ENCODE measurements at regions not wholly inside any gene's neighbourhood (a gene's known extent, or its start where the extent isn't known, plus 50 kb on each side); places are given as distances from the start of the nearest gene placed in this dataset.

DNA sequence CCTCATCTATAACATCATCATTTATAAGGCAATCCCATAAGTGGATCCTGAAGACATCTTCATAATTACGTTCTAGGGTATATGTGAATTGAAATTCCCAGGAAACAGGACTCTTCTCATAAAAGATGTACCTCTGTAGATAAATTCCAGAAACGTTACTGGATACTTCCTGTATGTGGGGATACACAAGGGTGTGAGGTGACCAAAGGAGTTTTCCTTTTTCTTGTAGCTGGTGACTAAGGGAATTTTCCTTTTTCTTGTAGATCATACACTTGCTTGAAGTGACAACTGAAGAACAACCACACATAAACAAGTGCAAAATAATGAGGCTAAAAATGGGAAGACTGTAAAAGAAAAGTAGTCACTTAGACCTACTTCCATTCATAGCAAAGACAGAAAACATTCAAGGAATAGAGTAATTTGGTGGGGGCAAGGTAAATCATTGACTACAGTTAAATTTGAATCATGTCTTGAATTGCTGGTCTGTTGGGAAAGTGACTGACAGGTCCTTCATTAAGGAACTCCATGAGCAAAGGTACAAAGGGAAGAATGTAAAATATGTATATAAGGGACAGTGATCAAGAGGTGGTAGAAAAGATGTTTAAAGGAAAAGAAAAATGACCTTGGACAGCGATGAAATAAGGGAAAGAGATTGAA is 53.2 kb upstream of the UBE2E3 start:
- H3K4me3 ChIP-seq (replicated peaks; ENCODE audit: low read depth, low read length) = no peak overlapping the region
- no peak for TF ChIP-seq CTCF (IDR thresholded peaks at IDR 0.05; ENCODE audit: low read depth, low read length, missing control alignments)
- DNase-seq (ENCODE audit: extremely low read depth, low read depth) = no peak

GRCh38 chr2:180925700-180926099 is 54.7 kb upstream of the UBE2E3 start:
- no peak for DNase-seq (ENCODE audit: extremely low read depth, low read depth)
- no peak overlapping the region for H3K4me3 ChIP-seq (replicated peaks; ENCODE audit: low read depth, low read length)
- TF ChIP-seq CTCF (IDR thresholded peaks at IDR 0.05; ENCODE audit: low read depth, low read length, missing control alignments) = no peak

DNA sequence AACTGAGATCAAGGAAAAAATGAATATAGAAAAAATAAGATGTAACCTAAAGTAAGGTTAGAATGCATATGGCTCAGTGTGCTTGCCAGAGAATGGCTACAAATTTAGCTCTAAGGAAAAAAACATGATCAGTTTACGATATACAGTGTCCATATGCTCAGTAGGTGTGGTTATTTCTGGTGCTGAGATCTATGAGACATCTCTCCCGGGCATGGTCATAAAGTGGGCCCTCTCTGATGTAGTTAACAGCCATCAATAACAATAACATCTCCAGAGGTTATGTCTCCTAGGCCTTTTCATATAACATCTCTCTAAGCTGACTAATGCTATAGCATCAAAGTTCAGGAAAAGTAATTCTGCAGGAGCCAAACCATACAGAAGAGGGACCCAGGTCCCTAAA is 56.3 kb upstream of the UBE2E3 start:
- no peak overlapping the region for H3K4me3 ChIP-seq (replicated peaks; ENCODE audit: low read depth, low read length)
- no peak for TF ChIP-seq CTCF (IDR thresholded peaks at IDR 0.05; ENCODE audit: low read depth, low read length, missing control alignments)
- DNase-seq (ENCODE audit: extremely low read depth, low read depth) = no peak

- DNase-seq (ENCODE audit: extremely low read depth, low read depth) = no peak
- H3K4me3 ChIP-seq (replicated peaks; ENCODE audit: low read depth, low read length) = no peak overlapping the region
- TF ChIP-seq CTCF (IDR thresholded peaks at IDR 0.05; ENCODE audit: low read depth, low read length, missing control alignments) = no peak
Observed at GRCh38 chr2:180910831-180911665, 69.4 kb upstream of the UBE2E3 start.

DNA sequence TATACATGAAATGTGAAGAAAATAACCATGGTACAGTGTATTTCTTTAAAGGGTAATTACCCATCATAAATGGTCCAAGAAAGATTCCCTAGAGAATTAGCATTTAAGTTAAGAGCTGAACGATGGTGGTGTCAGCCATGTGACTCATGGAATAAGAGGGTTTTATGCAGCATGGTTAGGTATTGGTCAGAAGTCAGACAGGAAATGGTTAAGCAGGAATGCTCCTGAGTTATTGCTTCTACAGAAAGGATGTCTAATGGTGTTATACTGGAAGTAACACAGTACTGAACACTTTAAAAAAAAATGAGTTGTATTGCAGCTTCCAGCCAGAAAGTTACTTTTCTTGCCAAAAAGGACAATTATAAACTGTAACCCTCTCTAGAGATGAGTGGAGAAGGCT is 72.7 kb upstream of the UBE2E3 start:
- no peak for TF ChIP-seq CTCF (IDR thresholded peaks at IDR 0.05; ENCODE audit: low read depth, low read length, missing control alignments)
- H3K4me3 ChIP-seq (replicated peaks; ENCODE audit: low read depth, low read length) = no peak overlapping the region
- DNase-seq (ENCODE audit: extremely low read depth, low read depth) = peak; percentile 46

- DNase-seq (ENCODE audit: extremely low read depth, low read depth) = no peak
- no peak for TF ChIP-seq CTCF (IDR thresholded peaks at IDR 0.05; ENCODE audit: low read depth, low read length, missing control alignments)
- no peak overlapping the region for H3K4me3 ChIP-seq (replicated peaks; ENCODE audit: low read depth, low read length)
Observed at GRCh38 chr2:180905461-180905860, 74.9 kb upstream of the UBE2E3 start.

All from HFF-Myc (cell line).